GM12865 (cell line): ENCODE measurements at regions not wholly inside any gene's neighbourhood (a gene's known extent, or its start where the extent isn't known, plus 50 kb on each side); places are given as distances from the start of the nearest gene placed in this dataset.

Source experiments
- DNase-seq: peaks from one replicate; pipeline ENCODE4 v3.0.0; 2010; ENCODE audit warnings: low read depth
- H3K4me3 ChIP-seq: 2 replicates; pipeline ENCODE4 v1.5.1; 2011; ENCODE audit warnings: mild to moderate bottlenecking, low read depth, low read length, control low read depth
- TF ChIP-seq, protein P1 (sequence below): IDR thresholded peaks from 2 replicates; pipeline ENCODE4 v1.5.1; 2011; ENCODE audit warnings: low read length, control low read depth, low read depth, inconsistent platforms; ENCODE audit not compliant: insufficient read depth; ENCODE audit errors: missing control alignments

DNA sequence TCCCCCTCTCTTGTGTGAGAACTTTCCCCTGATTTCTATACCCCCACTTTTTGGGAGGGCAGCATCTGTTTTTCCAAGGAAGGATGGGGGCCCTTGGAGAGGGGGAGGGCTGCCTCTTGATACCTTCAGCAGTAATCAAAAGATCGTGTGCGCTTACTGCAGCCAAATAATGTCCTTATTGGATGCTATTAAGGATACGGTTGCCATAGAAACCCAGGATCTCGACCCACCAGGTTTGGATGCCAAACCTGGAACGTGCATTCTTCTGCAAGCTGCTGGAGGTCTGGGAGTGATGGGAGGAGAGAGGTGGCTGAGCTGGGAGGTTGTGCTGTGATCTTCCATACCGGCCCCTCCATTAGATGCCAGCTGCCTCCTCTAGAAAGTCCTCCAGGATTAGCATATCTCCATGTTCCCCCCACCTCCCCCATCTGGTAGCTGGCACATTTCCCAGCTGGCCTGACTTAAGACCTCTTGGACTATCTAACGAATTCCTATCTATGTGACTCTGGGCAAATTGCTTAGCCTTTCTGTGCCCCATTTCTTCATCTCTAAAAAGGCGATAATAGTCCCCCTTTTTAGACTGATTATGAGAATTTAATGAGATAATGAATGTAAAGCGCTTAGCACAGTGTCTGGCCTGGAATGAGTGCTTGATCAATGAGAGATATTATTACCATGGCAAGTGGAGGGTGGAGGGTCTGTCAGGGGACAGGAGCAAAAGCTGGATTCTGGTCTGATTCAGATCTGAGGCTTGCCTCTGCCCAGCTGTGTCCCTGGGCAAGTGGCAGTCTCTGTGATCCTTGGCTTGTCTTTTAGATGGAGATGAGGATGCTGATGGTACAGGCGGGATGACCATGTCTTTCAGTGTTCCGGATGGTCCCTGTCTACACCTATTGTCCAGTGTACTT lies 78.5 kb upstream of the PCBD1 start:
- TF ChIP-seq, protein P1, sequence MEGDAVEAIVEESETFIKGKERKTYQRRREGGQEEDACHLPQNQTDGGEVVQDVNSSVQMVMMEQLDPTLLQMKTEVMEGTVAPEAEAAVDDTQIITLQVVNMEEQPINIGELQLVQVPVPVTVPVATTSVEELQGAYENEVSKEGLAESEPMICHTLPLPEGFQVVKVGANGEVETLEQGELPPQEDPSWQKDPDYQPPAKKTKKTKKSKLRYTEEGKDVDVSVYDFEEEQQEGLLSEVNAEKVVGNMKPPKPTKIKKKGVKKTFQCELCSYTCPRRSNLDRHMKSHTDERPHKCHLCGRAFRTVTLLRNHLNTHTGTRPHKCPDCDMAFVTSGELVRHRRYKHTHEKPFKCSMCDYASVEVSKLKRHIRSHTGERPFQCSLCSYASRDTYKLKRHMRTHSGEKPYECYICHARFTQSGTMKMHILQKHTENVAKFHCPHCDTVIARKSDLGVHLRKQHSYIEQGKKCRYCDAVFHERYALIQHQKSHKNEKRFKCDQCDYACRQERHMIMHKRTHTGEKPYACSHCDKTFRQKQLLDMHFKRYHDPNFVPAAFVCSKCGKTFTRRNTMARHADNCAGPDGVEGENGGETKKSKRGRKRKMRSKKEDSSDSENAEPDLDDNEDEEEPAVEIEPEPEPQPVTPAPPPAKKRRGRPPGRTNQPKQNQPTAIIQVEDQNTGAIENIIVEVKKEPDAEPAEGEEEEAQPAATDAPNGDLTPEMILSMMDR, result no peak
- DNase-seq, result no peak
- no peak overlapping the region for H3K4me3 ChIP-seq

DNA sequence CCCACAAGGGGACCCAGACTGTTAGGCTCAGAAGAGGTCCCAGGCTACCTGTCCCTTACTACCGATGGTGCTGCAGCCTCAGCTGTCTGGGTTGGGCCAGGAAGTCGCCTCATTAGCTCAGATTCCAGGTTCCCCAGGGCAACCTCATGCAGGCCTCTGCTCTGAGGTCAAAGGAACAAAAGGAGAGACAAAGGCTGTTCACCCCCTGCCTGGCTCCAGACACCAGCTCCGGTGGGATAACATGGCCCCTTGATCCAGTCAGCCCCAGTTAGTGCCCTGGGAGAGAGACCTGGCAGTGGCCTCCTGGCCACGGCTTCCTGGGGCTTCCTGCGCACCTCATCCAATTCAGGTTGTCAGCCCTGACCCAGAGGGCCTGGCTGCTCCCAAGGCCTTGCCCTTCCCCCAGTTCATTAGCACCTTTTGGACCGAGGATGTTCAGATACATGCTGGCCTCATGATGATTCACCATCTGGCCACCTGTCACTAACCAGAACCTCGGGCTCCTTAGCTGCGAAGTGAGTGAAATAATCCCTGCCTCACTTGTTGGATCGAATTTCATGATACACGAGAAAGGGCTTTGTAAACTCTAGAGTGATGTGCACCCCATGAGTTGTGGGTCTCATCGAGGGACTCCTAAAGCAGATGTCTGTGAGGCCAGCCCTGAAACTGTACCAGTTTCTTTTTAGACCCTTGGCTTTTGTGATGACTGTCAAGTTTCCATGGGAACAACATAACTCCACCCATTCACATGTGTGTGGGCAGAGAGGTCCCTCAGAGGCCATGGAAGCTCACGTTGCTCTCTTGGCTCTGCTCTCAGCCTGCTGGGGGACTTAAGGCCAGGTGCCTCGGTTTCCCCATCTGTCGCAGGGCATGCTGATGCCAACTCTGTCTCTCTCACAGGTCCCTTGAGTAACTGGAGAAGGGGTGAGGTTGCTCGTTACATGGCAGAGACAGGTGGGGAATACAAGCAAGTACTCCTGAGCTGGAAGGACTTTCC lies 79.5 kb upstream of the PCBD1 start:
- TF ChIP-seq, protein P1, result no peak
- H3K4me3 ChIP-seq, result no peak overlapping the region
- DNase-seq, result peak; percentile 49

DNA sequence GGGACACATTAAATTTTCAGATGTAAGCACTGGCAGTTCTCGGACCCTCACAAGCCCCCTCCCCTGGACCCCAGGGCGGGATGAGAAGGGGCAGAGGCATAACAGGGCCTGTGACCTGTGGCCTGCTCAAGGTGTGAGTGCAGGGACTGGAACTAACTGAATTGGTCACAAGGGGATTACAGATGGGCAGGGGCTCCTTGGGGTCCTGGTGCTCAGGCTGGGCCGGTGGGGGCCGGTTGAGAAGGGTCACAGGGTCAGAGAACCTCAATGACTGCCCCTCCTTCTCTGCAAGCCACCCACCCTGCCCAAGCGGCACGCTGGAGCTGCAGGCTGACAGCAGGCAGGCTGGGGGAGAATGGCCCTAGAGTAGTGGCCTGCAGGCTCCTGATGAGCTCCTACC lies 80.8 kb upstream of the PCBD1 start:
- no peak for DNase-seq
- H3K4me3 ChIP-seq, result no peak overlapping the region
- TF ChIP-seq, protein P1, result no peak

DNA sequence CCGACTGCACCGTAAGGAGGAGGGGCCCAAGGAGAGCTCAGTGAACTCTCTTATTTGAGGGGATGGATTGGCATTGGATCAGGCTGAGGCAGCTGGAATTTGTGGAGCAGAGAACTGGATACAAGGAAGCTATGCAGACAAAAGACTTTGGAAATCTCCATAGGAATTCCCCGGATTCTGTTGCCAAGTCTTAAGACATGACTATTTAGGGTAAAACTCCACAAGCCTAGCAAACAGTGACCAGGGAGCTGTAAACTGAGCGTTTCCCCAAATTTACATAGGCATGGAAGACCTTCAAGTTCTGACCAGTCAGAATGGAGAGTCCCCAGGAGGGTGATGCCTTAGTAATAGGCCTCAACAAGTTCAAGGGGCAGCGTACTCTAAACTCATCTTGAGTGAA lies 82.5 kb upstream of the PCBD1 start:
- TF ChIP-seq, protein P1, result no peak
- DNase-seq, result no peak
- no peak overlapping the region for H3K4me3 ChIP-seq

DNA sequence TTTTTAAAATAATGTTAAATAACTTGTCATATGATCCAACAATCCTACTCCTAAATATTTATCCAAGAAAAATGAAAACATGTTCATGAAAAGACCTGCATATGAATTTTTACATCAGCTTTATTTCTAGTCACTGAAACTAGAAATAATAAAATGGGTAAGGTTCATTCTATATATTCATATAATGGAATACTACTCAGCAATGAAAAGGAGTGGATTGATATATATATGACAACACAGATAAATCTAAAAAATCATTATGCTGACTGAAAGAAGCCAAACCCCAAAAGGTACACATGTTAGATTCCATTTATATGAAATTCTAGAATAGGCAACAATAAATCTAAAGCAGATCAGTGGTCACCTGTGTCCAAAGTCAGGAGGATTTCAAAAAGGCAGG lies 84.9 kb upstream of the PCBD1 start:
- TF ChIP-seq, protein P1, result no peak

DNA sequence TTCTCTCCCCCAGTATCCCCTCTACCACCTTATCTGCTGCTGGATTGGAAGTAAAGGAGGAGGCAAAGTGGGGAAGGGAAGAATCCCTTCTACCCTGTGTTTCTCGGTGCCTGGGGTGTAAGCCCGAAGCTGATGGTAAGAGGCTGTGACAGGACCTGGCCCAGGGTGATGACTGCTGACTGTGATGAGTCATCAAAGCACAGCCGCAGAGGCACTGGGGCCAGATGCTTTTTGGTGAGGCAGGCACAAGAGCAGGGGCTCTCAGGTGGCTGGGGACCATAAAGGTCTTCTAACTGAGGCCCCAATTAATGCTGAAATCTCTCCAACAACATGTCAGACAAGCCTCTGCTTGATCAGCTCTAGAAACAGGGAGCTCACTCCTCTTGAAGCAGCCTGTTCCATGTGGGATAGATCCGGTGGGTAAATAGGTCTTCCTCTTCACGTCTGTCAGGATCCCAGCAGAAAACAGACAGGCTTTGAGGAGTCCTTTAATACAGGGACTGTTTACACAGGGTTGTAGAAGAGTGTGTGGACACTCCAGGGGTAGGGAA lies 86.1 kb upstream of the PCBD1 start:
- H3K4me3 ChIP-seq, result no peak overlapping the region
- TF ChIP-seq, protein P1, result no peak
- no peak for DNase-seq

More for the DNA sequence above, 84.9 kb upstream of the PCBD1 start:
- no peak for DNase-seq
- no peak overlapping the region for H3K4me3 ChIP-seq
